Prostate gland (tissue), 2 donors: ENCODE measurements at regions not wholly inside any gene's neighbourhood (a gene's known extent, or its start where the extent isn't known, plus 50 kb on each side); places are given as distances from the start of the nearest gene placed in this dataset.

ENCODE experiments used
- CTCF ChIP-seq, 4 experiments: fragments of 200-600 bp in 2 of 4; fragments of 450-650 bp in 2 of 4; sonication (generic) in 2 of 4; IDR thresholded peaks; 1 replicate in 3 of 4; 2 replicates in 1 of 4; pipeline ENCODE4 v1.5.1; 2016 to 2019; ENCODE audit warnings: antibody characterized with exemption in 4 of 4, mild to moderate bottlenecking in 2 of 4, moderate library complexity in 2 of 4
- POLR2A ChIP-seq: fragments of 450-650 bp; IDR thresholded peaks from one replicate; pipeline ENCODE4 v1.6.1; 2016; ENCODE audit warnings: antibody characterized with exemption, mild to moderate bottlenecking

GRCh38 chr14:38867561-38868150 lies 235.4 kb downstream of the SEC23A start:
- peak; percentile 11 to 77 (median 66) for TF ChIP-seq CTCF (IDR thresholded peaks at IDR 0.05)
- no peak for TF ChIP-seq POLR2A
